GM12878 (cell line): ENCODE measurements at regions not wholly inside any gene's neighbourhood (a gene's known extent, or its start where the extent isn't known, plus 50 kb on each side); places are given as distances from the start of the nearest gene placed in this dataset.

Source experiments
- ATAC-seq: fragments of 200-7000 bp; cut with Tn5 transposase; 3 replicates; pipeline ENCODE4 v1.9.1; 2020; ENCODE audit warnings: mild to moderate bottlenecking, moderate library complexity
- BruUV-seq: library from RNA; stranded (reverse); fragments of 400-500 nt; replicated peaks from 2 replicates; lab custom pipeline; 2021; lab: Mats Ljungman, UMichigan
- CTCF ChIA-PET: fragments of 300-600 bp; sonication (Branson Sonifier 250); formaldehyde crosslinking; extraction: SDS; loops from one replicate; lab custom pipeline; 2021; ENCODE audit warnings: inconsistent platforms; lab: Yijun Ruan, JAX
- POLR2A ChIA-PET: fragments of 350-600 bp; formaldehyde crosslinking; extraction: SDS; loops from one replicate; lab custom pipeline; 2021; ENCODE audit warnings: inconsistent platforms; lab: Charles Lee
- RAD21 ChIA-PET: fragments of 300-600 bp; sonication (Branson Sonifier 250); formaldehyde crosslinking; loops from one replicate; lab custom pipeline; 2023; ENCODE audit warnings: antibody characterized with exemption; ENCODE audit not compliant: unreplicated experiment; lab: Charles Lee
- SMC1A ChIA-PET: fragments of 300-600 bp; sonication (Branson Sonifier 250); formaldehyde crosslinking; loops from one replicate; lab custom pipeline; 2023; ENCODE audit not compliant: unreplicated experiment, uncharacterized antibody; lab: Charles Lee
- DNase-seq: peaks from one replicate; pipeline ENCODE4 v3.0.0-alpha.2; 2011; ENCODE audit warnings: low read depth, low spot score
- FAIRE-seq: peaks from 3 replicates; lab custom pipeline; 2011; peaks lifted over from hg19 to GRCh38; lab: Jason Lieb, UNC
- H2AFZ ChIP-seq: 2 replicates; pipeline ENCODE4 v1.6.0; 2011; ENCODE audit warnings: low read depth, low read length, control low read depth; ENCODE audit not compliant: control insufficient read depth
- H3K27ac ChIP-seq: 2 replicates; pipeline ENCODE4 v1.5.1; 2011; ENCODE audit warnings: control low read depth; ENCODE audit not compliant: control insufficient read depth, insufficient read depth
- H3K27me3 ChIP-seq, 2 experiments: replicated peaks in 1 of 2; 2 replicates each; pipeline versions ENCODE4 v1.6.0 to v1.6.1; 2011; ENCODE audit warnings: low read length in 1 of 2; ENCODE audit not compliant: control insufficient read depth in 2 of 2, insufficient read depth in 2 of 2
- H3K36me3 ChIP-seq, 2 experiments: 2 replicates each; pipeline ENCODE4 v1.5.1; 2011; ENCODE audit warnings: low read length in 1 of 2; ENCODE audit not compliant: control insufficient read depth in 2 of 2, insufficient read depth in 2 of 2
- H3K4me1 ChIP-seq: 2 replicates; pipeline ENCODE4 v1.6.1; 2011; ENCODE audit warnings: mild to moderate bottlenecking, low read length, moderate library complexity, mixed read lengths; ENCODE audit not compliant: control insufficient read depth, insufficient read depth
- H3K4me2 ChIP-seq: 2 replicates; pipeline ENCODE4 v1.6.0; 2011; ENCODE audit warnings: control low read depth; ENCODE audit not compliant: control insufficient read depth, insufficient read depth
- H3K4me3 ChIP-seq: fragments of 200-600 bp; sonication (generic); 2 replicates; pipeline ENCODE4 v1.5.1; 2016
- H3K79me2 ChIP-seq: 2 replicates; pipeline ENCODE4 v1.6.0; 2011; ENCODE audit warnings: low read length; ENCODE audit not compliant: control insufficient read depth, insufficient read depth
- H3K9ac ChIP-seq: 2 replicates; pipeline ENCODE4 v1.8.0; 2011; ENCODE audit warnings: low read length, control low read depth, mixed read lengths; ENCODE audit not compliant: control insufficient read depth, insufficient read depth
- H3K9me3 ChIP-seq: replicated peaks from 3 replicates; pipeline ENCODE4 v1.5.1; 2011; ENCODE audit warnings: mild to moderate bottlenecking, low read length; ENCODE audit not compliant: control insufficient read depth, insufficient read depth
- H4K20me1 ChIP-seq: 2 replicates; pipeline ENCODE4 v1.6.0; 2011; ENCODE audit not compliant: control insufficient read depth, insufficient read depth
- BCL3 ChIP-seq: IDR thresholded peaks from 2 replicates; pipeline ENCODE4 v1.6.1; 2011; ENCODE audit warnings: borderline replicate concordance, low read depth, mild to moderate bottlenecking, moderate library complexity, low read length; ENCODE audit not compliant: insufficient read depth, poor library complexity, severe bottlenecking
- EGR1 ChIP-seq, 2 experiments: IDR thresholded peaks; 1 replicate in 1 of 2; 2 replicates in 1 of 2; pipeline ENCODE4 v1.6.1; 2011 to 2012; ENCODE audit warnings: low read depth in 2 of 2, low read length in 2 of 2, borderline replicate concordance in 1 of 2, mild to moderate bottlenecking in 1 of 2, moderate library complexity in 1 of 2
- HDGF ChIP-seq: fragments of 450-650 bp; IDR thresholded peaks from 2 replicates; pipeline ENCODE4 v1.6.1; 2016; ENCODE audit warnings: antibody characterized with exemption
- IKZF2 ChIP-seq, 2 experiments: fragments of 450-650 bp; IDR thresholded peaks; 2 replicates each; pipeline ENCODE4 v1.6.1; 2017; ENCODE audit warnings: mild to moderate bottlenecking in 2 of 2, moderate library complexity in 2 of 2
- IRF3 ChIP-seq: fragments of 450-650 bp; IDR thresholded peaks from 2 replicates; pipeline ENCODE4 v1.6.1; 2014; ENCODE audit warnings: mild to moderate bottlenecking
- KLF5 ChIP-seq: fragments of 450-650 bp; IDR thresholded peaks from 2 replicates; pipeline ENCODE4 v1.6.1; 2014; ENCODE audit warnings: mild to moderate bottlenecking; ENCODE audit not compliant: partially characterized antibody
- MEF2B ChIP-seq: fragments of 450-650 bp; IDR thresholded peaks from 2 replicates; pipeline ENCODE4 v1.6.1; 2018; ENCODE audit warnings: mild to moderate bottlenecking, moderate library complexity; ENCODE audit not compliant: partially characterized antibody, poor library complexity, severe bottlenecking
- NR2C1 ChIP-seq: fragments of 450-650 bp; IDR thresholded peaks from 2 replicates; pipeline ENCODE4 v1.6.1; 2017; ENCODE audit warnings: antibody characterized with exemption, mild to moderate bottlenecking, moderate library complexity
- POLR2AphosphoS2 ChIP-seq: IDR thresholded peaks from 2 replicates; pipeline ENCODE4 v1.6.1; 2011; ENCODE audit warnings: low read depth, mild to moderate bottlenecking, low read length, improper control_type of control experiment, moderate library complexity
- RFX5 ChIP-seq: IDR thresholded peaks from 2 replicates; pipeline ENCODE4 v1.6.1; 2011; ENCODE audit warnings: low read depth, low read length, improper control_type of control experiment
- SPI1 ChIP-seq: IDR thresholded peaks from 2 replicates; pipeline ENCODE4 v1.6.1; 2011; ENCODE audit warnings: low read depth, mild to moderate bottlenecking, low read length, moderate library complexity, borderline replicate concordance; ENCODE audit not compliant: insufficient read depth
- TCF12 ChIP-seq: IDR thresholded peaks from 2 replicates; pipeline ENCODE4 v1.6.1; 2011; ENCODE audit warnings: low read depth, mild to moderate bottlenecking, low read length
- YBX1 ChIP-seq: fragments of 450-650 bp; IDR thresholded peaks from 2 replicates; pipeline ENCODE4 v1.6.1; 2016; ENCODE audit warnings: antibody characterized with exemption
- ZBTB33 ChIP-seq: fragments of 450-650 bp; IDR thresholded peaks from 2 replicates; pipeline ENCODE4 v1.6.1; 2017; ENCODE audit warnings: mild to moderate bottlenecking
- ZNF274 ChIP-seq: IDR thresholded peaks from one replicate; pipeline ENCODE4 v1.8.0; 2011; ENCODE audit not compliant: insufficient read length, insufficient read depth
- WGBS: methylation state at CpG from one replicate; pipeline ENCODE4 v1.1.6; 2016; ENCODE audit warnings: low lambda C conversion rate; ENCODE audit not compliant: insufficient replicate concordance, insufficient coverage; ENCODE audit errors: missing lambda C conversion rate; 5-methylcytosine and 5-hydroxymethylcytosine counted together
- in situ Hi-C: fragments of 300-500 bp; cut with MboI; formaldehyde crosslinking; loops from 9 replicates; pipeline ENCODE4 v1.14.3; 2018; ENCODE audit warnings: mixed read lengths
- intact Hi-C: fragments of 100-400 bp; cut with micrococcal nuclease; formaldehyde crosslinking; loops from one replicate; pipeline ENCODE4 v1.14.2; 2022; ENCODE audit not compliant: unreplicated experiment

- H3K36me3 ChIP-seq = no peaks in the 10 kb centered on the region
- H3K79me2 ChIP-seq = no peaks in the 10 kb centered on the region
- H3K27me3 ChIP-seq = no peaks in the 10 kb centered on the region
- intact Hi-C loops (no loop called here), in situ Hi-C loops (no loop called here)
- no peaks in the 10 kb centered on the region for H4K20me1 ChIP-seq
- ChIA-PET CTCF (no interaction called here), RAD21 (no interaction called here), SMC1A (no interaction called here), POLR2A (no interaction called here)
- H3K27ac ChIP-seq = no peak overlapping the region
- 34% methylated on average over 2 of the region's 2 CpGs for WGBS
- H3K4me3 ChIP-seq = no peak overlapping the region
- H3K9ac ChIP-seq = no peak overlapping the region
- no peaks in the 10 kb centered on the region for H3K9me3 ChIP-seq
- DNase-seq (no peak), FAIRE-seq (no peak), ATAC-seq (no peak)
- H2AFZ ChIP-seq = no peak overlapping the region
- no TSS peak for BruUV-seq
- no peaks in the 10 kb centered on the region for H3K4me1 ChIP-seq
- no peak overlapping the region for H3K4me2 ChIP-seq
- TF ChIP-seq EGR1 (IDR thresholded peaks at IDR 0.05; ENCODE audit: borderline replicate concordance in 1 of 2, low read depth in 2 of 2, low read length in 2 of 2) (no peak), KLF5 (no peak), IKZF2 (IDR thresholded peaks at IDR 0.05) (no peak), SPI1 (no peak), ZBTB33 (no peak), HDGF (no peak), IRF3 (no peak), TCF12 (no peak), POLR2AphosphoS2 (no peak), NR2C1 (no peak), YBX1 (no peak), ZNF274 (no peak), RFX5 (no peak), BCL3 (no peak), MEF2B (no peak)
Observed at GRCh38 chr12:84413656-84414055, 498.9 kb downstream of the SLC6A15 start.
